H1 (cell line): ENCODE measurements at regions not wholly inside any gene's neighbourhood (a gene's known extent, or its start where the extent isn't known, plus 50 kb on each side); places are given as distances from the start of the nearest gene placed in this dataset.

Source experiments
- CTBP2 ChIP-seq: IDR thresholded peaks from 2 replicates; pipeline ENCODE4 v1.7.0; 2011; ENCODE audit warnings: borderline replicate concordance, mild to moderate bottlenecking, moderate library complexity, mixed read lengths, low read length; ENCODE audit not compliant: insufficient read depth, insufficient read length

GRCh38 chrY:12422536-12422935 is 278.5 kb upstream of the USP9Y start (continued):
- no peak for TF ChIP-seq CTBP2
